SHP77 (cell line): ENCODE measurements at regions not wholly inside any gene's neighbourhood (a gene's known extent, or its start where the extent isn't known, plus 50 kb on each side); places are given as distances from the start of the nearest gene placed in this dataset.

Source experiments
- DNase-seq, 2 experiments: peaks; one replicate each; lab custom pipeline; 2025; lab: John Stamatoyannopoulos, UW

GRCh38 chr7:97620495-97620894, 111.4 kb upstream of the TAC1 start:
- DNase-seq: no peak

DNA sequence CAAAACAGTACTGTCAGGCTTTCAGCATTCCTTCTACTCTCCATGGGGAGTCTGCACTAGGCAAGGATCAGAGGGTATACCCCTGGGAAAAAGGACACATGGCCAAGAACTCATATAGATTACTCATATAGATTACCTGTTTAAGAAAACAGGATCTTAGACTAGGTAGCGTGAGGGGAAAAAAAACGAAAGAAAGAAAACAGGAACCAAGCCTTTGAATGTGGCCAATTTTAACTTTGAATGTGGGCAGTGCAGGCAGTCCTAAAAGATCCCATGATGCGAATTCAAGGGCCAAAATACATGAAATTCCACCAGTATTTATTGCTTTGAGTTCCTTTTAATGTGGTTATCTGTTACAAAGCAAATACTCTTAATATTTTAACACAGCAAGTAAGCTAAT, 108.6 kb upstream of the TAC1 start:
- no peak for DNase-seq

GRCh38 chr7:97630116-97630515, 101.8 kb upstream of the TAC1 start:
- DNase-seq: no peak

DNA sequence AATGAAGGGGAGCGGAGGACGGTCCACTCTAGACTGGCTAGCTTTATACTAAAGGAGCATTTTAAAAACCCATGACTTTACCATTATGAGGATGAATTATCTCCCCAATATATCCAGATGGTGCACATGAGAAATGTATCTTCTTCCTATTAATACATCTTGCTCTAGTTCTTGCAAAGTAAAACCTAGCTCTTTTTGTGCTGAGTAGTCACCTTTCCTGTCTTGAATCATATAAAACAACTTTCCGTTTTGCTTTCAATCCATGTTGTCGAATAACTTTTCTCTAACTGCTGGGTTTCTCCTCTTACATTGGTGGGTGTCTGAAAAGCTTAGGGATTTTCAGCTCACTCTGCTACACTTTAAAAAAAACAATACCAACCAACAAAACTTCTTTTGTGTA, 96.3 kb upstream of the TAC1 start:
- no peak for DNase-seq

DNA sequence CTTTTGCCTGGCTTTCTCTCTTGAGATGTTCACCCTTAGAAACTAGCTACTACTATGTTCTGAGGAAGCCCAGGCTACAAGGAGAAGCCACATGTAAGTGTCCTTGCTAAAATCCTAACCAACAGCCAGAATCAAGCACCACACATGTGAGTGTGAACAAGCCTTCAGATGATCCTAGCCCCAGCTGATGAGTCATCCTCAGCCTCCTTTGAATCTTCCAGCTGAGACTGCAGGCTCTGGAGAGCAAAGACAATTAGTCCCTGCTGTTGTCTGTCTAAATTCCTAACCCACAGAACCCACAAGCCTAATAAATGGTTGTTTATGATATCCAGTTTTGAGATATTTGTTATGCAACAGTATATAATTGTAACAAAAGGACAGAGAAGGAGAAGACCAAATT, 92.8 kb upstream of the TAC1 start:
- DNase-seq: no peak

DNA sequence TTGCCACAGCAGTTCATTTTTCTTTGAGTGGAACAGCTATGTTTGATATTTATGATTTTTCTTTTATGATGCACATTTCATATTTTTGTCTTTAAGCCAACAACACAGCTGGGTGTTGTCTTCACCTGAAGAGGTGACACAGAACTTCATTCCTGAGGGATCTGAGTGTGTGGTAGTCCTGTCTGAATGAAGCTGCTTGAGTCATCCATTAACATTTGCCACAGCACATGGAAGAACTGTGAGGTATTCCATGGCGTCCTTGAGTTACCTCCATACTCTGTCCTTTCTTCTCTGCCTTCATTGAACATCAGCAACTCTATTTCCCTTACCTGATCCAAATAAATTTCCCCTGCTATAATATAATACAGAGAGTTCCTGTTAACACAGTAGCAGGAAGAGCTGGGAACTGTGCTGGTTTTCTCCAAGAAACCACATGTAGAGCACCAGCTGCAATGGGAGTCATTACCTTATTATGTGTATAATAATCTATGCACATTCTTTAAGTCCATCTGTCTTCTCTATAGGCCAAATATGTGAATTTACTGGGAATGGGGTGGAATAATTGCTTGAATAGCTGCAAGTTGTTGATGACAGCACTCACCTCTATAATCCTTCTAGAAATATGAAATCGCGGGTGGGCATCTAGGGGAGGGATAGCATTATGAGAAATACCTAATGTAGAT, 72.4 kb upstream of the TAC1 start:
- no peak for DNase-seq

DNA sequence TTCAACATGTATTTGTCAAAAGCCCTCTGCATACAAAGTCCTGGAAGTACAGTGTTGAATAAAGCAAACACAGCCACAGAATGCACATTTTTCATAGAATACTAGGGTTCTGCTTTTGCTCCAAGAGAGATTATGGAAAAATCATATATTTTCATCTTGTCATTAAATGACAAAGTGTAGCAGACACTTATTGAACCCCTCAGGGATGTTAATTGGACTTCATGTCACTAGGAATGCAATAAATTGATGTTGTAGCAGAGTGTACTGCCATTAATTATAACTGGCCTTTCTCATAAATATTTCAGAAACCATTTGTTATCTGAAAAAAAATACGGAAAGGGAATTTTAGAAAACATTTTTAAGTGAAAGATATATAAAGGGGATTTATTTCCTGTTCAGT, 64.5 kb upstream of the TAC1 start:
- no peak for DNase-seq

GRCh38 chr7:97671571-97671970, 60.3 kb upstream of the TAC1 start:
- no peak for DNase-seq

DNA sequence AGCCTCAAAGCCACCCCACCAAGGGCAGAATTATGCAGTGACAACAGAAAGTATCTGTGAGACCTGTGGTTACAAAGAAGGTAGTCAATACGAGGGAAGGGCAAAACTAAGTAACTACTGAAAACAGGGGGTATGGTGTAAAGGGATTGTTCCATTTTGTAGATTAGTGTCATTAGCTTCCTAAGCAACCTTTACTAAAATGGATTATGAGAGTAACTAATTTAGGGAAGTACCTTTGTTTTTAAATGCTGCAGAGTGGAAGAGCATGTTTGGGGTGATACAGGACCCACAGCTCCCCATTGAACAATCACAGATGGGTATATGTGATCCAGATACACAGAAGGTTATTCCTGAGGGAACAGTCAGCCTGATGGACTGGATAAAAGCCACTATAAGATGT, 51.3 kb upstream of the TAC1 start:
- no peak for DNase-seq
